ENCODE measurements at regions not wholly inside any gene's neighbourhood (a gene's known extent, or its start where the extent isn't known, plus 50 kb on each side); places are given as distances from the start of the nearest gene placed in this dataset.

- TF ChIP-seq ESRRB (CRISPR knock-in tag; IDR thresholded peaks at IDR 0.05; ENCODE audit: borderline replicate concordance), result no peak
Observed at GRCh38 chr12:41737423-41737822, 407.3 kb downstream of the GXYLT1 start (continued).

GRCh38 chr12:41736436-41736835 is 408.2 kb downstream of the GXYLT1 start:
- CTCF ChIA-PET (ENCODE audit: low intra/inter-chr PET ratio), result no interaction called here
- 16% methylated on average over 1 of the region's 1 CpG for WGBS (ENCODE audit: insufficient coverage, low coverage, missing lambda C conversion rate)
- Histone ChIP-seq H2AFZ (ENCODE audit: low read depth, low read length) (no peak overlapping the region), H3K9me3 (replicated peaks; ENCODE audit: control insufficient read depth, insufficient read depth, low read depth, low read length) (no peaks in the 10 kb centered on the region), H3K9me1 (ENCODE audit: control insufficient read depth, insufficient read depth, low read length) (no peaks in the 10 kb centered on the region), H3K27ac (ENCODE audit: extremely low read depth, low read depth, low read length) (no peak overlapping the region), H3K36me3 (ENCODE audit: control insufficient read depth, insufficient read depth, low read length) (no peaks in the 10 kb centered on the region), H3K4me2 (ENCODE audit: insufficient read depth, low read length) (no peak overlapping the region), H3K79me2 (ENCODE audit: control insufficient read depth, insufficient read depth, low read length) (no peaks in the 10 kb centered on the region), H3K27me3 (ENCODE audit: control insufficient read depth in 2 of 2, insufficient read depth in 2 of 2, low read length in 2 of 2) (no peaks in the 10 kb centered on the region), H3K9ac (ENCODE audit: insufficient read depth in 1 of 2, low read depth in 2 of 2, low read length in 2 of 2) (no peak overlapping the region), H4K20me1 (replicated peaks; ENCODE audit: control insufficient read depth, insufficient read depth, low read length) (no peaks in the 10 kb centered on the region), H3K4me3 (no peak overlapping the region), H3K4me1 (replicated peaks in 1 of 2; ENCODE audit: control insufficient read depth in 2 of 2, insufficient read depth in 2 of 2, low read length in 2 of 2) (no peaks in the 10 kb centered on the region)
- no peak for ATAC-seq
- POLR2A ChIA-PET, result no interaction called here
- DNase-seq (ENCODE audit: extremely low read depth in 1 of 4, low spot score in 3 of 4), result no peak
- TF ChIP-seq HNRNPLL (IDR thresholded peaks at IDR 0.05; ENCODE audit: low read depth, low read length, poor library complexity, severe bottlenecking), result no peak
- TF ChIP-seq LARP7 (IDR thresholded peaks at IDR 0.05), result no peak
- TF ChIP-seq ZNF518B (CRISPR knock-in tag; IDR thresholded peaks at IDR 0.05), result no peak
- no peak for TF ChIP-seq CREBBP (IDR thresholded peaks at IDR 0.05; ENCODE audit: low read depth, low read length)
- no peak for TF ChIP-seq SLC30A9 (CRISPR knock-in tag; IDR thresholded peaks at IDR 0.05)
- no peak for TF ChIP-seq ZNF24 (IDR thresholded peaks at IDR 0.05)
- TF ChIP-seq SMARCA4 (IDR thresholded peaks at IDR 0.05), result no peak
- no peak for TF ChIP-seq TBP (optimal IDR thresholded peaks at IDR 0.05; ENCODE audit: low read depth, low read length)
- no peak for TF ChIP-seq ZNF668 (CRISPR knock-in tag; IDR thresholded peaks at IDR 0.05)
- TF ChIP-seq CBFA2T3 (IDR thresholded peaks at IDR 0.05), result no peak
- TF ChIP-seq SMARCB1 (IDR thresholded peaks at IDR 0.05; ENCODE audit: insufficient read length, low read depth), result no peak
- no peak for TF ChIP-seq CBX1 (IDR thresholded peaks at IDR 0.05; ENCODE audit: low read depth)
- TF ChIP-seq GABPB1 (CRISPR knock-in tag; IDR thresholded peaks at IDR 0.05), result no peak
- no TSS peak for BruUV-seq (replicated peaks)
- in situ Hi-C loops (cut with MboI) (no loop called here), intact Hi-C loops (cut with micrococcal nuclease) (no loop called here)
- FAIRE-seq, result no peak

Measured in K562 (cell line).